GM23248 (cell line): ENCODE measurements at regions not wholly inside any gene's neighbourhood (a gene's known extent, or its start where the extent isn't known, plus 50 kb on each side); places are given as distances from the start of the nearest gene placed in this dataset.

Source experiments
- EZH2 ChIP-seq: fragments of 200-600 bp; sonication (generic); IDR thresholded peaks from 2 replicates; pipeline ENCODE4 v1.6.1; 2018; ENCODE audit warnings: antibody characterized with exemption, mild to moderate bottlenecking; ENCODE audit not compliant: insufficient read depth, poor library complexity, severe bottlenecking
- EZH2phosphoT487 ChIP-seq: fragments of 200-600 bp; sonication (generic); IDR thresholded peaks from 2 replicates; pipeline ENCODE4 v1.6.1; 2018; ENCODE audit warnings: antibody characterized with exemption, moderate library complexity, mild to moderate bottlenecking, low read depth; ENCODE audit not compliant: insufficient read depth

- no peak for TF ChIP-seq EZH2
- no peak for TF ChIP-seq EZH2phosphoT487
These were observed 538.9 kb upstream of the API5 start for GRCh38 chr11:42772886-42773285.
